Mesenchymal stem cell (in vitro differentiated cells and primary cell): ENCODE measurements at regions not wholly inside any gene's neighbourhood (a gene's known extent, or its start where the extent isn't known, plus 50 kb on each side); places are given as distances from the start of the nearest gene placed in this dataset.

ENCODE experiments used
- DNase-seq: peaks from one replicate; pipeline ENCODE4 v3.0.0-alpha.2; 2013
- H2AFZ ChIP-seq: one replicate; pipeline ENCODE4 v1.6.1; 2013; ENCODE audit warnings: low read depth, mild to moderate bottlenecking, control low read depth, inconsistent platforms, low read length, moderate library complexity
- H2AK5ac ChIP-seq: 2 replicates; pipeline ENCODE4 v1.6.1; 2013; ENCODE audit warnings: low read length, moderate library complexity, mild to moderate bottlenecking, inconsistent platforms; ENCODE audit not compliant: severe bottlenecking
- H2BK120ac ChIP-seq: one replicate; pipeline ENCODE4 v1.6.1; 2013; ENCODE audit warnings: low read depth, mild to moderate bottlenecking, inconsistent platforms, low read length, moderate library complexity
- H2BK12ac ChIP-seq, 2 experiments: one replicate each; pipeline ENCODE4 v1.6.1; 2013; ENCODE audit warnings: inconsistent platforms in 2 of 2, low read length in 2 of 2, mild to moderate bottlenecking in 2 of 2, moderate library complexity in 2 of 2, control low read depth in 1 of 2
- H2BK15ac ChIP-seq: one replicate; pipeline ENCODE4 v1.6.1; 2013; ENCODE audit warnings: mild to moderate bottlenecking, low read depth, inconsistent platforms; ENCODE audit not compliant: poor library complexity, severe bottlenecking
- H2BK5ac ChIP-seq: 2 replicates; pipeline ENCODE4 v1.6.1; 2013; ENCODE audit warnings: low read depth, mild to moderate bottlenecking, low read length, control low read depth, inconsistent platforms; ENCODE audit not compliant: poor library complexity, severe bottlenecking
- H3K14ac ChIP-seq, 2 experiments: one replicate each; pipeline ENCODE4 v1.6.1; 2013; ENCODE audit warnings: inconsistent platforms in 2 of 2, low read length in 2 of 2, control low read depth in 1 of 2, mild to moderate bottlenecking in 1 of 2, moderate library complexity in 1 of 2
- H3K18ac ChIP-seq, 2 experiments: one replicate each; pipeline ENCODE4 v1.6.1; 2013; ENCODE audit warnings: inconsistent platforms in 2 of 2, low read length in 2 of 2, control low read depth in 1 of 2, low read depth in 1 of 2, mild to moderate bottlenecking in 1 of 2
- H3K23ac ChIP-seq, 2 experiments: one replicate each; pipeline ENCODE4 v1.6.1; 2013; ENCODE audit warnings: inconsistent platforms in 2 of 2, low read length in 2 of 2, mild to moderate bottlenecking in 2 of 2, moderate library complexity in 2 of 2, control low read depth in 1 of 2
- H3K27ac ChIP-seq: 2 replicates; pipeline ENCODE4 v1.5.1; 2013; ENCODE audit warnings: mild to moderate bottlenecking, moderate library complexity, low read length, control low read depth, inconsistent platforms; ENCODE audit not compliant: poor library complexity, severe bottlenecking
- H3K27me3 ChIP-seq, 2 experiments: 2 replicates each; pipeline versions ENCODE4 v1.6.1 to v1.7.0; 2013; ENCODE audit warnings: low read length in 2 of 2, mild to moderate bottlenecking in 2 of 2, moderate library complexity in 2 of 2, control low read depth in 1 of 2, inconsistent platforms in 1 of 2; ENCODE audit not compliant: control insufficient read depth in 1 of 2, insufficient read depth in 1 of 2
- H3K36me3 ChIP-seq, 2 experiments: 2 replicates each; pipeline versions ENCODE4 v1.6.1 to v1.7.0; 2013; ENCODE audit warnings: low read length in 2 of 2, control low read depth in 1 of 2, inconsistent platforms in 1 of 2, low read depth in 1 of 2, mild to moderate bottlenecking in 1 of 2; ENCODE audit not compliant: insufficient read depth in 2 of 2, control insufficient read depth in 1 of 2
- H3K4ac ChIP-seq, 2 experiments: one replicate each; pipeline ENCODE4 v1.6.1; 2013; ENCODE audit warnings: inconsistent platforms in 2 of 2, low read length in 2 of 2, mild to moderate bottlenecking in 2 of 2, moderate library complexity in 2 of 2, control low read depth in 1 of 2, low read depth in 1 of 2
- H3K4me1 ChIP-seq: 2 replicates; pipeline ENCODE4 v1.6.1; 2013; ENCODE audit warnings: low read depth, low read length, control low read depth; ENCODE audit not compliant: control insufficient read depth, insufficient read depth
- H3K4me2 ChIP-seq: 2 replicates; pipeline ENCODE4 v1.6.1; 2013; ENCODE audit warnings: low read length, mild to moderate bottlenecking, inconsistent platforms; ENCODE audit not compliant: poor library complexity, severe bottlenecking
- H3K4me3 ChIP-seq, 2 experiments: 2 replicates each; pipeline versions ENCODE4 v1.5.1 to v1.7.0; 2013; ENCODE audit warnings: low read length in 2 of 2, mild to moderate bottlenecking in 2 of 2, control low read depth in 1 of 2, low read depth in 1 of 2; ENCODE audit not compliant: insufficient read depth in 1 of 2
- H3K79me1 ChIP-seq: replicated peaks from 2 replicates; pipeline ENCODE4 v1.6.1; 2013; ENCODE audit warnings: mild to moderate bottlenecking, control low read depth, low read length, inconsistent platforms; ENCODE audit not compliant: poor library complexity, severe bottlenecking
- H3K9ac ChIP-seq: 2 replicates; pipeline ENCODE4 v1.7.0; 2013; ENCODE audit warnings: mild to moderate bottlenecking, low read length, moderate library complexity
- H3K9me3 ChIP-seq: 2 replicates; pipeline ENCODE4 v1.7.0; 2013; ENCODE audit warnings: mild to moderate bottlenecking, low read length; ENCODE audit not compliant: control insufficient read depth
- H4K8ac ChIP-seq: one replicate; pipeline ENCODE4 v1.6.1; 2013; ENCODE audit warnings: inconsistent platforms, mild to moderate bottlenecking, low read length, moderate library complexity
- H4K91ac ChIP-seq: one replicate; pipeline ENCODE4 v1.6.1; 2013; ENCODE audit warnings: mild to moderate bottlenecking, low read length, inconsistent platforms
- WGBS: methylation state at CpG from one replicate; pipeline ENCODE4 v1.1.7; 2013; ENCODE audit warnings: mixed read lengths; 5-methylcytosine and 5-hydroxymethylcytosine counted together

- Histone ChIP-seq H4K91ac (no peak overlapping the region), H2AK5ac (no peak overlapping the region), H3K4me3 (no peak overlapping the region), H3K23ac (no peak overlapping the region), H3K9me3 (no peaks in the 10 kb centered on the region), H3K36me3 (no peaks in the 10 kb centered on the region), H2AFZ (no peak overlapping the region), H2BK12ac (no peak overlapping the region), H2BK5ac (no peak overlapping the region), H3K27ac (no peak overlapping the region), H3K18ac (no peak overlapping the region), H3K14ac (no peak overlapping the region), H3K4ac (no peak overlapping the region), H3K9ac (no peak overlapping the region), H3K79me1 (no peaks in the 10 kb centered on the region), H2BK15ac (no peak overlapping the region), H3K4me2 (no peak overlapping the region), H2BK120ac (no peak overlapping the region), H4K8ac (no peak overlapping the region), H3K4me1 (no peaks in the 10 kb centered on the region), H3K27me3 (no peaks in the 10 kb centered on the region)
- DNase-seq: no peak
Measured at GRCh38 chr1:187280031-187280430, 451.3 kb downstream of the PLA2G4A start.

- Histone ChIP-seq H3K27me3 (no peaks in the 10 kb centered on the region), H2BK120ac (no peak overlapping the region), H2BK12ac (no peak overlapping the region), H3K14ac (no peak overlapping the region), H2BK5ac (no peak overlapping the region), H3K27ac (no peak overlapping the region), H4K8ac (no peak overlapping the region), H2AFZ (no peak overlapping the region), H3K9me3 (peaks cover 3% of the 10 kb centered on the region), H3K4ac (no peak overlapping the region), H3K4me3 (no peak overlapping the region), H3K9ac (no peak overlapping the region), H3K18ac (no peak overlapping the region), H2BK15ac (no peak overlapping the region), H4K91ac (no peak overlapping the region), H3K23ac (no peak overlapping the region), H2AK5ac (no peak overlapping the region), H3K4me1 (no peaks in the 10 kb centered on the region), H3K4me2 (no peak overlapping the region), H3K36me3 (no peaks in the 10 kb centered on the region), H3K79me1 (no peaks in the 10 kb centered on the region)
- DNase-seq: no peak
- 83% methylated on average over 2 of the region's 2 CpGs for WGBS
Measured at GRCh38 chr1:187281085-187281484, 452.3 kb downstream of the PLA2G4A start.

GRCh38 chr1:187283984-187284383 lies 455.2 kb downstream of the PLA2G4A start:
- H4K91ac ChIP-seq: no peak overlapping the region
- WGBS: no CpG with 5 or more reads among the region's 1 CpG
- no peak overlapping the region for H3K4me3 ChIP-seq
- H2BK12ac ChIP-seq: no peak overlapping the region
- H2AK5ac ChIP-seq: no peak overlapping the region
- H2BK120ac ChIP-seq: no peak overlapping the region
- no peak overlapping the region for H3K4me2 ChIP-seq
- DNase-seq: no peak
- no peak overlapping the region for H2AFZ ChIP-seq
- H3K4ac ChIP-seq: no peak overlapping the region
- no peaks in the 10 kb centered on the region for H3K79me1 ChIP-seq
- no peak overlapping the region for H3K18ac ChIP-seq
- peaks cover 6% of the 10 kb centered on the region for H3K9me3 ChIP-seq
- no peak overlapping the region for H2BK15ac ChIP-seq
- no peak overlapping the region for H2BK5ac ChIP-seq
- H3K36me3 ChIP-seq: no peaks in the 10 kb centered on the region
- no peak overlapping the region for H3K14ac ChIP-seq
- no peak overlapping the region for H4K8ac ChIP-seq
- H3K4me1 ChIP-seq: no peaks in the 10 kb centered on the region
- H3K23ac ChIP-seq: no peak overlapping the region
- H3K9ac ChIP-seq: no peak overlapping the region
- no peak overlapping the region for H3K27ac ChIP-seq
- H3K27me3 ChIP-seq: no peaks in the 10 kb centered on the region

- Histone ChIP-seq H2BK120ac (no peak overlapping the region), H3K9me3 (peaks cover 8% of the 10 kb centered on the region), H4K8ac (no peak overlapping the region), H3K27ac (no peak overlapping the region), H3K79me1 (no peaks in the 10 kb centered on the region), H3K18ac (no peak overlapping the region), H3K23ac (no peak overlapping the region), H3K14ac (no peak overlapping the region), H2BK5ac (no peak overlapping the region), H3K9ac (no peak overlapping the region), H2AFZ (no peak overlapping the region), H3K4ac (no peak overlapping the region), H3K27me3 (no peaks in the 10 kb centered on the region), H2BK15ac (no peak overlapping the region), H2AK5ac (no peak overlapping the region), H3K36me3 (no peaks in the 10 kb centered on the region), H3K4me1 (no peaks in the 10 kb centered on the region), H3K4me3 (no peak overlapping the region), H3K4me2 (no peak overlapping the region), H2BK12ac (no peak overlapping the region), H4K91ac (no peak overlapping the region)
- WGBS: 96% methylated on average over 1 of the region's 3 CpGs
- DNase-seq: no peak
Measured at GRCh38 chr1:187294421-187295201, 465.9 kb downstream of the PLA2G4A start.
